ENCODE measurements at regions not wholly inside any gene's neighbourhood (a gene's known extent, or its start where the extent isn't known, plus 50 kb on each side); places are given as distances from the start of the nearest gene placed in this dataset.

GRCh38 chr3:459311-459670, 262.7 kb downstream of the CHL1 start:
- CTCF ChIA-PET = no interaction called here
- no peak for DNase-seq
- H3K9me3 Mint-ChIP-seq = no peaks in the 10 kb centered on the region
- no peaks in the 10 kb centered on the region for H3K4me1 Mint-ChIP-seq
- H3K27me3 Mint-ChIP-seq = no peaks in the 10 kb centered on the region
- no peaks in the 10 kb centered on the region for H3K36me3 Mint-ChIP-seq
- no peak overlapping the region for H3K4me3 Mint-ChIP-seq
- H3K27ac Mint-ChIP-seq = no peak overlapping the region

- H3K9me3 Mint-ChIP-seq = no peaks in the 10 kb centered on the region
- no peak overlapping the region for H3K27ac Mint-ChIP-seq
- H3K4me3 Mint-ChIP-seq = no peak overlapping the region
- H3K27me3 Mint-ChIP-seq = no peaks in the 10 kb centered on the region
- H3K36me3 Mint-ChIP-seq = no peaks in the 10 kb centered on the region
- CTCF ChIA-PET = no interaction called here
- H3K4me1 Mint-ChIP-seq = no peaks in the 10 kb centered on the region
- DNase-seq = no peak
Measured at GRCh38 chr3:461006-461405, 264.4 kb downstream of the CHL1 start.

GRCh38 chr3:462851-463250, 266.3 kb downstream of the CHL1 start:
- no peak for DNase-seq
- no peaks in the 10 kb centered on the region for H3K36me3 Mint-ChIP-seq
- no peaks in the 10 kb centered on the region for H3K4me1 Mint-ChIP-seq
- no peak overlapping the region for H3K4me3 Mint-ChIP-seq
- no peaks in the 10 kb centered on the region for H3K9me3 Mint-ChIP-seq
- H3K27ac Mint-ChIP-seq = no peak overlapping the region
- CTCF ChIA-PET = no interaction called here
- no peaks in the 10 kb centered on the region for H3K27me3 Mint-ChIP-seq

- H3K27ac Mint-ChIP-seq = no peak overlapping the region
Measured at GRCh38 chr3:463252-464192, 267.0 kb downstream of the CHL1 start.

GRCh38 chr3:464255-464654, 267.7 kb downstream of the CHL1 start:
- no peak overlapping the region for H3K4me3 Mint-ChIP-seq
- no peaks in the 10 kb centered on the region for H3K27me3 Mint-ChIP-seq
- H3K27ac Mint-ChIP-seq = no peak overlapping the region
- CTCF ChIA-PET = no interaction called here
- no peak for DNase-seq
- no peaks in the 10 kb centered on the region for H3K4me1 Mint-ChIP-seq
- H3K36me3 Mint-ChIP-seq = no peaks in the 10 kb centered on the region
- no peaks in the 10 kb centered on the region for H3K9me3 Mint-ChIP-seq

More at GRCh38 chr3:463252-464192, 267.0 kb downstream of the CHL1 start:
- no peaks in the 10 kb centered on the region for H3K4me1 Mint-ChIP-seq
- no peak overlapping the region for H3K4me3 Mint-ChIP-seq
- no peaks in the 10 kb centered on the region for H3K9me3 Mint-ChIP-seq
- no peaks in the 10 kb centered on the region for H3K36me3 Mint-ChIP-seq
- no peak for DNase-seq
- H3K27me3 Mint-ChIP-seq = no peaks in the 10 kb centered on the region
- CTCF ChIA-PET = no interaction called here

GRCh38 chr3:468172-468571, 271.6 kb downstream of the CHL1 start:
- CTCF ChIA-PET = no interaction called here
- DNase-seq = no peak
- Mint-ChIP-seq H3K36me3 (no peaks in the 10 kb centered on the region), H3K4me3 (no peak overlapping the region), H3K27me3 (no peaks in the 10 kb centered on the region), H3K4me1 (no peaks in the 10 kb centered on the region), H3K9me3 (peaks cover 8% of the 10 kb centered on the region), H3K27ac (no peak overlapping the region)

- DNase-seq = no peak
- Mint-ChIP-seq H3K36me3 (no peaks in the 10 kb centered on the region), H3K9me3 (peaks cover 17% of the 10 kb centered on the region), H3K4me3 (no peak overlapping the region), H3K27me3 (no peaks in the 10 kb centered on the region), H3K4me1 (no peaks in the 10 kb centered on the region), H3K27ac (no peak overlapping the region)
- CTCF ChIA-PET = no interaction called here
Measured at GRCh38 chr3:473033-473800, 276.7 kb downstream of the CHL1 start.

GRCh38 chr3:474828-475227, 278.3 kb downstream of the CHL1 start:
- no peaks in the 10 kb centered on the region for H3K36me3 Mint-ChIP-seq
- CTCF ChIA-PET = no interaction called here
- H3K9me3 Mint-ChIP-seq = peaks cover 19% of the 10 kb centered on the region
- no peak overlapping the region for H3K4me3 Mint-ChIP-seq
- no peaks in the 10 kb centered on the region for H3K27me3 Mint-ChIP-seq
- no peak overlapping the region for H3K27ac Mint-ChIP-seq
- no peaks in the 10 kb centered on the region for H3K4me1 Mint-ChIP-seq
- DNase-seq = no peak

- Mint-ChIP-seq H3K36me3 (no peaks in the 10 kb centered on the region), H3K9me3 (peaks cover 12% of the 10 kb centered on the region), H3K4me1 (no peaks in the 10 kb centered on the region), H3K4me3 (no peak overlapping the region), H3K27ac (no peak overlapping the region), H3K27me3 (no peaks in the 10 kb centered on the region)
- DNase-seq = no peak
- CTCF ChIA-PET = no interaction called here
Measured at GRCh38 chr3:480070-480469, 283.5 kb downstream of the CHL1 start.

GRCh38 chr3:481111-481510, 284.5 kb downstream of the CHL1 start:
- no peak for DNase-seq
- no peaks in the 10 kb centered on the region for H3K36me3 Mint-ChIP-seq
- H3K9me3 Mint-ChIP-seq = peaks cover 12% of the 10 kb centered on the region
- no peak overlapping the region for H3K4me3 Mint-ChIP-seq
- H3K27me3 Mint-ChIP-seq = no peaks in the 10 kb centered on the region
- no peaks in the 10 kb centered on the region for H3K4me1 Mint-ChIP-seq
- H3K27ac Mint-ChIP-seq = no peak overlapping the region
- CTCF ChIA-PET = no interaction called here

GRCh38 chr3:481680-482079, 285.1 kb downstream of the CHL1 start:
- no peak for DNase-seq
- Mint-ChIP-seq H3K9me3 (peaks cover 9% of the 10 kb centered on the region), H3K36me3 (no peaks in the 10 kb centered on the region), H3K4me3 (no peak overlapping the region), H3K27me3 (no peaks in the 10 kb centered on the region), H3K4me1 (no peaks in the 10 kb centered on the region), H3K27ac (no peak overlapping the region)
- CTCF ChIA-PET = no interaction called here

GRCh38 chr3:482479-482878, 285.9 kb downstream of the CHL1 start:
- Mint-ChIP-seq H3K4me3 (no peak overlapping the region), H3K27ac (no peak overlapping the region), H3K36me3 (no peaks in the 10 kb centered on the region), H3K4me1 (no peaks in the 10 kb centered on the region), H3K27me3 (no peaks in the 10 kb centered on the region), H3K9me3 (peaks cover 5% of the 10 kb centered on the region)
- no peak for DNase-seq
- CTCF ChIA-PET = no interaction called here

GRCh38 chr3:484341-484740, 287.8 kb downstream of the CHL1 start:
- CTCF ChIA-PET = no interaction called here
- Mint-ChIP-seq H3K27ac (no peak overlapping the region), H3K4me3 (no peak overlapping the region), H3K36me3 (no peaks in the 10 kb centered on the region), H3K27me3 (no peaks in the 10 kb centered on the region), H3K9me3 (peaks cover 1% of the 10 kb centered on the region), H3K4me1 (no peaks in the 10 kb centered on the region)
- no peak for DNase-seq

- H3K27ac Mint-ChIP-seq = no peak overlapping the region
- no peaks in the 10 kb centered on the region for H3K4me1 Mint-ChIP-seq
- CTCF ChIA-PET = no interaction called here
Measured at GRCh38 chr3:487614-488013, 291.1 kb downstream of the CHL1 start.

More at GRCh38 chr3:487614-488013, 291.1 kb downstream of the CHL1 start:
- no peak overlapping the region for H3K4me3 Mint-ChIP-seq
- H3K36me3 Mint-ChIP-seq = no peaks in the 10 kb centered on the region
- no peak for DNase-seq
- H3K9me3 Mint-ChIP-seq = no peaks in the 10 kb centered on the region
- no peaks in the 10 kb centered on the region for H3K27me3 Mint-ChIP-seq
